Renal pelvis (tissue), 1 donor: ENCODE measurements at regions not wholly inside any gene's neighbourhood (a gene's known extent, or its start where the extent isn't known, plus 50 kb on each side); places are given as distances from the start of the nearest gene placed in this dataset.

ENCODE experiments used
- DNase-seq: peaks from one replicate; pipeline ENCODE4 v3.0.0-alpha.2; 2013

GRCh38 chr2:2848621-2849333 is 517.7 kb upstream of the MYT1L start:
- DNase-seq: no peak

GRCh38 chr2:2848198-2848597 is 517.1 kb upstream of the MYT1L start:
- no peak for DNase-seq

- DNase-seq: no peak
These were observed 516.2 kb upstream of the MYT1L start for GRCh38 chr2:2847209-2847676.

GRCh38 chr2:2846332-2847208 is 515.5 kb upstream of the MYT1L start:
- DNase-seq: no peak

GRCh38 chr2:2845806-2846315 is 514.8 kb upstream of the MYT1L start:
- DNase-seq: no peak

- DNase-seq: no peak
These were observed 514.2 kb upstream of the MYT1L start for GRCh38 chr2:2845267-2845666.

GRCh38 chr2:2843969-2844548 is 513.0 kb upstream of the MYT1L start:
- DNase-seq: no peak

GRCh38 chr2:2842466-2842865 is 511.4 kb upstream of the MYT1L start:
- no peak for DNase-seq

- DNase-seq: no peak
These were observed 509.7 kb upstream of the MYT1L start for GRCh38 chr2:2840681-2841300.

- DNase-seq: no peak
These were observed 508.9 kb upstream of the MYT1L start for GRCh38 chr2:2839782-2840531.

GRCh38 chr2:2839393-2839781 is 508.3 kb upstream of the MYT1L start:
- DNase-seq: no peak

- no peak for DNase-seq
These were observed 507.4 kb upstream of the MYT1L start for GRCh38 chr2:2838548-2838845.

GRCh38 chr2:2837746-2838547 is 506.9 kb upstream of the MYT1L start:
- DNase-seq: no peak

GRCh38 chr2:2836343-2837070 is 505.4 kb upstream of the MYT1L start:
- no peak for DNase-seq

GRCh38 chr2:2834516-2835254 is 503.6 kb upstream of the MYT1L start:
- DNase-seq: no peak

- DNase-seq: no peak
These were observed 503.0 kb upstream of the MYT1L start for GRCh38 chr2:2834105-2834504.

- DNase-seq: no peak
These were observed 501.6 kb upstream of the MYT1L start for GRCh38 chr2:2832657-2833056.

- DNase-seq: no peak
These were observed 500.6 kb upstream of the MYT1L start for GRCh38 chr2:2831633-2832032.

GRCh38 chr2:2830576-2830975 is 499.5 kb upstream of the MYT1L start:
- DNase-seq: no peak
